Right lobe of liver (tissue), 4 donors: ENCODE measurements at regions not wholly inside any gene's neighbourhood (a gene's known extent, or its start where the extent isn't known, plus 50 kb on each side); places are given as distances from the start of the nearest gene placed in this dataset.

ENCODE experiments used
- POLR2A ChIP-seq: fragments of 450-650 bp; IDR thresholded peaks from one replicate; pipeline ENCODE4 v1.6.1; 2017; ENCODE audit warnings: antibody characterized with exemption, mild to moderate bottlenecking
- TF ChIP-seq, protein P1 (sequence below), 4 donors: fragments of 200-600 bp in 3 of 4; fragments of 450-650 bp in 1 of 4; IDR thresholded peaks; one replicate each; pipeline versions ENCODE4 v1.5.1 to v1.8.0; 2016 to 2022; ENCODE audit warnings: antibody characterized with exemption in 4 of 4, mild to moderate bottlenecking in 2 of 4
- donor health status: DM: no; HTN: no; CAD: no.
- donor health status: DM: no; HTN: no; CAD: no.
- donor health status: DM: no; HTN: yes; CAD: no.

DNA sequence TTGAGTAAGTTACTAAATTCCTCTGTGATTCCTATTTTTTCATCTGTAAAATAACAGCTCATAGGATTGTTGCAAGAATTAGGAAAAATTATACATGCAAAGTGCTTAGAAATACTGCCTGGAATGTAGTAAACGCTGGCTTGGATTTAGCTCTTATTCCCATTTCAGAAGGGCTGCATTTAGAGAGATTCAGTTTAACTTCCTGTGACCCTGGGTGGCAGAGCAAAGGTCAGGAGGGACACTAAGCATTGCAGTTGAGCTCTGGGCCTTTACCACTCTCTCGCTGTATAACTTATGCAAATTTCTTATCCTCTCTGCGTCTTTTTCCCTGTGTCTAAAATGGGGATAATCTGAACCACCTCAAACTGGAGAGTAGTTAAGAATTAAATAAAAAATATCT is 241.0 kb upstream of the POU3F1 start:
- TF ChIP-seq, protein P1, sequence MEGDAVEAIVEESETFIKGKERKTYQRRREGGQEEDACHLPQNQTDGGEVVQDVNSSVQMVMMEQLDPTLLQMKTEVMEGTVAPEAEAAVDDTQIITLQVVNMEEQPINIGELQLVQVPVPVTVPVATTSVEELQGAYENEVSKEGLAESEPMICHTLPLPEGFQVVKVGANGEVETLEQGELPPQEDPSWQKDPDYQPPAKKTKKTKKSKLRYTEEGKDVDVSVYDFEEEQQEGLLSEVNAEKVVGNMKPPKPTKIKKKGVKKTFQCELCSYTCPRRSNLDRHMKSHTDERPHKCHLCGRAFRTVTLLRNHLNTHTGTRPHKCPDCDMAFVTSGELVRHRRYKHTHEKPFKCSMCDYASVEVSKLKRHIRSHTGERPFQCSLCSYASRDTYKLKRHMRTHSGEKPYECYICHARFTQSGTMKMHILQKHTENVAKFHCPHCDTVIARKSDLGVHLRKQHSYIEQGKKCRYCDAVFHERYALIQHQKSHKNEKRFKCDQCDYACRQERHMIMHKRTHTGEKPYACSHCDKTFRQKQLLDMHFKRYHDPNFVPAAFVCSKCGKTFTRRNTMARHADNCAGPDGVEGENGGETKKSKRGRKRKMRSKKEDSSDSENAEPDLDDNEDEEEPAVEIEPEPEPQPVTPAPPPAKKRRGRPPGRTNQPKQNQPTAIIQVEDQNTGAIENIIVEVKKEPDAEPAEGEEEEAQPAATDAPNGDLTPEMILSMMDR (IDR thresholded peaks at IDR 0.05): no peak
- no peak for TF ChIP-seq POLR2A
